ENCODE measurements at regions not wholly inside any gene's neighbourhood (a gene's known extent, or its start where the extent isn't known, plus 50 kb on each side); places are given as distances from the start of the nearest gene placed in this dataset.
"Not testable (repeated sequence)": the region's sequence is repeated elsewhere in the genome, so short reads cannot be mapped to it uniquely, and the experiment has no call there.

GRCh38 chr2:138223319-138223718 is 259.0 kb downstream of the HNMT start:
- no peak for DNase-seq

- no peak for DNase-seq
Measured at GRCh38 chr2:138227195-138227594, 262.9 kb downstream of the HNMT start.

GRCh38 chr2:138228101-138228500 is 263.8 kb downstream of the HNMT start:
- DNase-seq: no peak

DNA sequence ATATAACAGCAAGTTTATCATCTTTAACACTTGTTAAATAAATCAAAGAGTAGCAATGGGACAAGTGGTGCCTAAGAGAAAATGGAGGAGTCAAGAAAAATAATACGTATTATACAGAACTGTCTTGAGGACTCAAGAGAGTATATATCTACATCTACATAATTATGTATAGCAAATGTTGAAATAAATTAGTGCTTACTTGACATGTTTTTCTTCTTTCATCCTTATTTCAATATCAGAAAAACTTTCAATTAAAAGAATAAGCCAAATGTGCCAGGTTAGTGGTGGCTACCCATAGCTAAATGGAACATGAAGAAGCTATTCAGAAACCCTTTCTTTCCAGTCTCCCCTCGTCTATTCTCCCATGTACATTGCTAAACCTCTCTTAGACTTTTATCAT is 267.3 kb upstream of the SPOPL start:
- DNase-seq: no peak

DNA sequence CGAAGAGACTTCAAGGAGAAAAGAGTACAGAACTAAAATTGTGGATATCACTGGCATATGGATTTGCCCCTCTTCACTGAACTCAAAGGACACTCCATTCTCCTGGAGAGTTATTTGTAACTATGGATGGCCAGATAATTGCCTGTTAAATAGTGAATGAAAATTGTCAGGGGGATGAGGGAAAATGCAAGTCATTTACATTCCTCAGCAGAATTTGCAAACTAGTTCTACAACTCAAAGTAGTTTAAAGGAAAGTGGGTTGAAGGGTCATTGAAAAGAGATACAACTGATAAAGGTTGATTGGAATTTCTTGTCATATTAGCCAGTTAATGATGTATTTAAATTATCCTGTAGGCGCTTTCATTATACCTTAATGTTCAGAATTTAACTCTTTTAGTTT is 266.5 kb upstream of the SPOPL start:
- DNase-seq: no peak

DNA sequence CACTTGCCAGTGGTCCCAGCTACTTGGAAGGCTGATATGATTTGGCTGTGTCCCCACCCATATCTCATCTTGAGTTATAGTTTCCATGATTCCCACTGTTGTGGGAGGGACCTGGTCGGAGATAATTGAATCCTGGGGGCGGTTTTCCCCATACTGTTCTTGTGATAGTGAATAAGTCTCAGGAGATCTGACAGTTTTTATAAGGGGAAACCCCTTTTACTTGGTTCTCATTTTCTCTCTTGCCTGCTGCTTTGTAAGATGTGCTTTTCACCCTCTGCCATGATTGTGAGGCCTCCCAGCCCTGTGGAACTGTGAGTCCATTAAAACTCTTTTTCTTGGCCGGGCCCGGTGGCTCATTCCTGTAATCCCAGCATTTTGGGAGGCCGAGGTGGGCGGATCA is 265.4 kb upstream of the SPOPL start:
- no peak for DNase-seq

GRCh38 chr2:138237667-138238384 is 263.7 kb upstream of the SPOPL start:
- DNase-seq: no peak

GRCh38 chr2:138238908-138239307 is 262.7 kb upstream of the SPOPL start:
- no peak for DNase-seq

DNA sequence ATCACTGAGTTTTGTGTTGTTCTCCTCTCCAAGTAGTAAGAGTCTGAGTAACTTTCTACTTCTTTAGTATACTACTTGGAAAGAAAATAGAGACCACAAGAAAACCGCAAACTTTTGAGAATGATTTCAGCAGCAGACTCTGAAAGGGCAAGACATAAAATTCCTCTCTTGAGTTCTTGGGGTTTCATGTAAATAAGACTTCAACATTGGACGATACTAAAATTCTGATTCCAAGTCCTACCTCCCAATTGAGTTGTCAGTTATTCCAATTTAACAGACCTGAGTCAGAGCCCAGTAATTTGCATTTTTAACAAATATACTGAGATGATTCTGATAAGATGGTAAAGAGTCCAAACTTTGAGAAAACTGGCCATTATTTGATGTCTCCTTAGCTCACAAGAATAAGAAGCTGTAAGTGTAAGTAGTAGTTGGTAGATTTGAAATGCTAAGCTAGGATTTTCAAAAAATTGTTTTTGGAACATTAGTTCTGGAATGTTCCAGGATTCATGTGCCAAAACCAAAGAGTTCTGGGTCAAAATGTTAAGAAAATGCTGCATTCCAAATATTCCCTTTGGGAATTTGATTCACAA is 261.6 kb upstream of the SPOPL start:
- no peak for DNase-seq

DNA sequence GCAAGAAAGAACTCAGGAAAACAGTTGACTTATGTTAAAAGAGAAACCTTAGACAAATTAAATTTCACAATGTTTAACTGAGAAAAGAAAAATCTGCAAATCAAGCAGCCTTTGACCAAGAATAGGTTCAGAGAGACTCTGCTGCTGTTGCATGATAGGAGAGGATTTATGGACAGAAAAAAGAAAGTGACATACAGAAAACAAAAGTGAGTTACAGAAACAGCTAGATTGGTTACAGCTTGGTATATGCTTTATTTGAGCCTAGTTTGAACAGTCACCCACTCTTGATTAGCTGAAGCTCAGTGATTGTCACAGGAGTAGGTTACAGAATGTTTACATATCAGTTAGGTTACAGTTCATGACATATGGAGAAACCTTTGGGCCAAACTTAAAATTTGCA is 258.2 kb upstream of the SPOPL start:
- DNase-seq: no peak

DNA sequence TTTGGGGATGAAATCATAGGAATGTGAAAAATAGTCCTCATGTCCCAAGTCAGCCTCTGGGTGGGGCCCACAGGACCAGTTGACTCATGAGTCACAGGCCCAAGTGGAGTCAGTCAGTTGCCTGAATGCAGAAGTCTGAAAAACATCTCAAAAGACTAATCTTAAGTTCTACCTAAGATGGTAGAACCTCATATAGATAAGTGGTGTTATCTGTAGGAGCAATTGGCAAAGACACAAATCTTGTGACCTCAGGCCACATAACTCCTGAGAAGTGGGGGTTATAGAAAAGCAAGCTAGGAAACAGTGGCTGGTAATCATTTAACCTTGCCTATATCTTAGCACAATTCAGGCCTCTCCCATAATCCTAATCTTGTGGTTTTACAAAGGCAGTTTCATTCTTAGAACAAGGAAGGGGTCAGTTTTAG is 257.1 kb upstream of the SPOPL start:
- DNase-seq: no peak

- DNase-seq: no peak
Measured at GRCh38 chr2:138245310-138245709, 256.3 kb upstream of the SPOPL start.

GRCh38 chr2:138247302-138247701 is 254.3 kb upstream of the SPOPL start:
- no peak for DNase-seq

GRCh38 chr2:138249207-138249606 is 252.4 kb upstream of the SPOPL start:
- no peak for DNase-seq

GRCh38 chr2:138250843-138251320 is 250.7 kb upstream of the SPOPL start:
- not testable (repeated sequence) for DNase-seq

- no peak for DNase-seq
Measured at GRCh38 chr2:138252587-138252986, 249.0 kb upstream of the SPOPL start.

DNA sequence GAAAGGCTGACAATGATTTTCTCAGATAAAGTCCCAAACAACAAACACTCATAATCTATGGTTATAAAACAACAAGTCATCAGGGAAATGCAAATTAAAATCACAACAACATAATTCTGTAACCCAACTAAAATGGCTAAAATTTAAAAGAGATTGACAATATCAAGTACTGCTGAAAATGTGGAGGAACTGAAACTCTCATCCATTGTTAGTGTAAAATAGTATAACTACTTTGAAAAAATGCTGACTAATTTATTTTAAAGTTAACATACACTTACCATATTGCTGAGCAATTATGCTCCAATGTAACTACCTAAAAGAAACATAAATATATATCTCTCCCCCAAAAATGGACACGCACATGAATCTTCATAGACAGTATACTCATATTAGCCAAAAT is 245.9 kb upstream of the SPOPL start:
- DNase-seq: no peak

DNA sequence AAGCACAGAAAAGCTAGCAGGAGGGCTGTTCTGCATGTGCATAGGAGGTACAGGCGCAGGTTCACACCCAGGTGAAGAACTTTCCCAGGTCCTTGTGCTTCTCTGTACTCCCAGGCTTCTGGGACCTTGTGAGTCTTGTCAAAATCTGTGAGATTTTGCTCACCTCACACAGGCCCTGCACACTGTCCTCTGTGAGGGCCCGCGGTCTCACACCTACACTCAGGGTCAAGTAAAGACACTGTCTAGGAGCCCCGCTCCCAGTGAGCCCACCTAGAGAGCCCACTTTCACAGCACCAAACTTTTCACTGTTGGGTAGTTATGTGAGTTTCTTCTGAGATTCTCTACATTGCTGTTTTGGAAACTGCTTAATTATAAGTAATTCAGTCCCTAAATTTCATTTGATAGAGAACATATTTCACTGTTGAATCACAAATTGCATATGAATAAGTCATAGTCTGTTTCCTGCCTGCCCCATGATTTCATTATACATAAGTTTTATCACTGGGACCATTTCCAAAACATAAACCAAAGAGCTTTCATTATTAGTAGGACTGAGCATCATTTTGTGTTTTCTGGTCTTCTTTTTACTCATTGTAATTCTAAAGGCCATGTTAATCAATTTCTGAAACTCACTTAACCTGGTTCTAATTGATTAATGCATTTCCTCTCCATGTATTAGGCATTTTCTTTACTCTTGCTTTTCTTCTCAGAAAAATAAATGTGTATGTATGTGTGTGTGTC is 234.2 kb upstream of the SPOPL start:
- DNase-seq: no peak

GRCh38 chr2:138267902-138268254 is 233.7 kb upstream of the SPOPL start:
- peak; percentile 14 for DNase-seq

DNA sequence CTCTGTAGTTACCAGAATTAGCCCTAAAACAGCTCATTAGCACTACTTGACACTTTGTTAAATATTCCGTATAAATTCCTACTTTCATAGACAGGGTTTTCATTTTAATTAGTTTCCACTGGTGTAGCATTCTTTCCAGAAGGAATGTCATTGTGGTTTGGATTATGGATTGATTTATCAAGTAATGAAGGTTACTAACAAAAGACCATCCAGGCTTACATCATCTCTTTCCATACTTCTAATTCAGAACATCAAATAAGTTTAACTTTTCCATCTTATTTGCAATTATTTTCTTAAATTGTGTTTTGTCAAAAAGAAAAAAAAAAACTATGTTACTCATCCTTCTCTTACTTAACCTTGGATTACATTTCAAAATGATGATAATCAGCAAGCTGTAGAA is 231.8 kb upstream of the SPOPL start:
- DNase-seq: no peak

- DNase-seq: no peak
Measured at GRCh38 chr2:138271467-138271866, 230.1 kb upstream of the SPOPL start.

DNA sequence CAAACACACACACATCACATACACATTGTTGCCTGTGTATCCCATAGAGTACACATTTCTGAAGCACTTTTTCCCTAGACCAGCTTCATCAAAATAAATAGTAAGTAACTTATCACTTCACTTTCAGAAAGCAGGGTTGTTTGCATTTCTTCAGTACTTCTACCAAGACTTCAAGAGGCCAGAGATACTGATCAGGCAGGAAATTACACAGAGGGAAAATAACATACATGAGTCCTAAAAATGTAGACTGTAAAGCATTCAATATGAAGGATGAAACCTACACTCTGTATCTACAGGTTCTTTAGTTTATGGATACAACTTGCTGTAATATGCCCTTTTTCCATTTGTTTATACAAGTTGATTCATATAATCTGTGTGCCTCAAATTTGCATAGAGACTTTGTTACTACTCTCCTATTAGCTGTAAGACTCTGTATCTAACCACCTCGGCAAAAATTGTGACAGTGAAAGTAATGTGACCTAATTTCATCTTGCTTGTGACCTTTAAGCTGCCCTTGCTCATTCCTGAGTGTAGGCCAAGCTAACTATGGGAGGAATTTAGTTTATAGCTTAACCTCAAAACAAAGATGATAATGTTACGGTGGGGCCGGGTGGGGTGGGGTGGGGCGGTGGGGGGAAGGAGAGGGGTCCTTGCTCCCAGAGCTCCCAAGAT is 228.9 kb upstream of the SPOPL start:
- DNase-seq: no peak

DNA sequence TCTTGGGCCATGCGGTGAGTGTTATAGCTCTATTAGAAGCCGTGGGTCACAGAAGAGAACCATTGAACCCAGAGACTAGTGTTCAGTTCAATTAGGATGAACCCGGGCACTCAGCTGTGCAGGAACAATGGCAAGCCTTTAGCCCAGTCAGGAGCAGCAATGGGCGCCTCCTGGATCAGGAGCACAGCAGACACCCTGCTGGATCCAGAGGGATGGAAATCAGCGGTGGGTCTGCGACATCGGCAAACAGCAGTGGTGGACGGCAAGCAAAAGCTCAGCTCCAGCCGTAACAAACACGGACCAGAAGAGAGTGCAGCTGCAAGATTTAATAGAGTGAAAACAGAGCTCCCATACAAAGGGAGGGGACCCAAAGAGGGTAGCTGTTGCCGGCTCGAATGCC is 228.3 kb upstream of the SPOPL start:
- not testable (repeated sequence) for DNase-seq
